VCaP (cell line): ENCODE measurements at regions not wholly inside any gene's neighbourhood (a gene's known extent, or its start where the extent isn't known, plus 50 kb on each side); places are given as distances from the start of the nearest gene placed in this dataset.

Experiments used
- H3K27ac ChIP-seq: fragments of 450-650 bp; 2 replicates; pipeline ENCODE4 v1.5.1; 2017
- TF ChIP-seq, protein P1 (sequence below): fragments of 450-650 bp; conservative IDR thresholded peaks from 2 replicates; pipeline ENCODE4 v1.5.1; 2017; ENCODE audit warnings: mild to moderate bottlenecking, moderate library complexity

DNA sequence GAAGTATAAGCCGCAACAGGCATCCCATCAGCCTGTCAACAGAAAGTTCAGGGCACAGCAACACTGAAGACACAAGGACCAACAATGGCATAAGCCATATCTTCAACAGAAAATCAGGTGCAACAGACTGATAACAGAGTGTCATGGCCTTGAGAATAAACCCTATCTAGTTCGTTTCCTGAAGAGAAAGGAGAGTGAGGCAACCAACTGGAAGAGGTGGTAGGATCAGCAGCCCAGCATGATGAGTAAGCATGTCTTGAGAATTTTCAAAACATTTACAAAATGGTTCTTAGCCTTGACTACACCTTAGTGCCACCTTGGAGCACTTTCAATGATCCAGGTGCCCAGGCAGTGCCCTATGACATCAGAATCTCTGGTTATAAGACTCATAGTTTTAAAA, 290.2 kb upstream of the SEMA3C start:
- TF ChIP-seq, protein P1, sequence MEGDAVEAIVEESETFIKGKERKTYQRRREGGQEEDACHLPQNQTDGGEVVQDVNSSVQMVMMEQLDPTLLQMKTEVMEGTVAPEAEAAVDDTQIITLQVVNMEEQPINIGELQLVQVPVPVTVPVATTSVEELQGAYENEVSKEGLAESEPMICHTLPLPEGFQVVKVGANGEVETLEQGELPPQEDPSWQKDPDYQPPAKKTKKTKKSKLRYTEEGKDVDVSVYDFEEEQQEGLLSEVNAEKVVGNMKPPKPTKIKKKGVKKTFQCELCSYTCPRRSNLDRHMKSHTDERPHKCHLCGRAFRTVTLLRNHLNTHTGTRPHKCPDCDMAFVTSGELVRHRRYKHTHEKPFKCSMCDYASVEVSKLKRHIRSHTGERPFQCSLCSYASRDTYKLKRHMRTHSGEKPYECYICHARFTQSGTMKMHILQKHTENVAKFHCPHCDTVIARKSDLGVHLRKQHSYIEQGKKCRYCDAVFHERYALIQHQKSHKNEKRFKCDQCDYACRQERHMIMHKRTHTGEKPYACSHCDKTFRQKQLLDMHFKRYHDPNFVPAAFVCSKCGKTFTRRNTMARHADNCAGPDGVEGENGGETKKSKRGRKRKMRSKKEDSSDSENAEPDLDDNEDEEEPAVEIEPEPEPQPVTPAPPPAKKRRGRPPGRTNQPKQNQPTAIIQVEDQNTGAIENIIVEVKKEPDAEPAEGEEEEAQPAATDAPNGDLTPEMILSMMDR, result no peak
- H3K27ac ChIP-seq, result no peak overlapping the region

DNA sequence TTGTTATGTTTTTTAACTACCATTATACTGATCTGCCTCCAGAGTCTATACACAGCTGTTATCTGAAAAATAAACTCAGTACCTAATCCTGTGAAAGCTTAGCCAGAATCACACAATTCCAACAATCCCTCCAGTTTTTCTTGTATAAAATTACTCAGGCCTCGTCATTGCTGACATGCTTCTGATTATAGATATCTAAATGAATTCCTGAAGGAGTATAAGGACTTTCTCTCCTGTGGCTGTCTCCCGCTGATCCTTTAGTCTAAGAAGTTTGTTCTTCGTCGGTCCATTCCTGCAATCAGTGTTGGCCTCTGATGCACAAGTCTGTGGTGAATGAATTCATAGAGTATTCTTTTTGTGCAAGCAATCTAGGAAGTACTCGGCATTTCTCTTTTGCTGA, 288.9 kb upstream of the SEMA3C start:
- H3K27ac ChIP-seq, result no peak overlapping the region
- TF ChIP-seq, protein P1, result no peak

DNA sequence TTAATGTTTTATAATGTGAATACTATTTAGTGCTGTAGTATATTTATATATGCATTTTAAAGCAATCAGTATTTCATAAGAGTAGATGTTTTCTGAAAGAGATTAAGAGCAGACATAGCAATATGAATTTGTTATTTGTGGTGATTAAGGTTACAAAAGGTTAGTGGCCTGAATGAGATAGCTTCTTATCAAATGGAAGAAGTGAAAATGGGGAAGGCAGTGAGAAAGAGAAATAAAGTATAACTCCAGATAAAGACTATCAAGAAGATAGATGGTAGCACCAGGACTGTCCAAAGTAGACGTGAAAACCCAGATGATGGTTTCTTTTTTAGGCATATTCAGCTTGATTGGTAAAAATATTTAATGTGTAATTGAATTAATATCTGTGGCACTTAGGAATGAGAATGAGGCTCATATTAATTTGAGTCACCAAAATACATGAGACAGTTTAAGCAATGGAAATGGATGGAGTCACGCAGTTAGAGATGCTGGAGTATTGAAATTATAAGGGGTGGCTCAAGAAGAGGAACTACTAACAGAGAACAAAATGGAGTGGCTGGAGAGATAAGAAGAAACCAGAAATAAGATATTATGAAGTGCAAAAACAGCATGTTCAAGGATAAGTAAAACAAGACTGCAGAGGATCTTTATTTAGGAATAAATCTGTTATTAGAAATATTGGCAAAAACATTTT, 288.0 kb upstream of the SEMA3C start:
- H3K27ac ChIP-seq, result no peak overlapping the region
- TF ChIP-seq, protein P1, result no peak

DNA sequence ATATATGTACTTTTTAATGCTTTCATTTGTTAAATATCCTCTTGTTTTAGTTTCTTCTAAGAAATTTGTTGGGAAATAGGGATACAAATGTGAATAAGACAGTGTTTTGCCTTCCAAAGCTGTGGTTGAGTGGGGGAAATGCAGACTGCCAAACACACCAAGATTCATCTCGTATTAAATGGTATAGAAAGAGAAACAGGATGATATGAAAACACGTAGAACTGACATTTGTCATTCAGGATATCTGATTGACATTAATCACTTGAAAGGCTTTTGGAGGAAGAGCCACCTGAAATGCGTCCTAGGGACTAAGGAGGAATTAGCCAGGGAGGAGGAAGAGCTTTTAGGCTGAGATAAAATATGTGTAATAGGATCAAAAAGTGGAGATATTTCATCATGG, 287.4 kb upstream of the SEMA3C start:
- H3K27ac ChIP-seq, result no peak overlapping the region
- TF ChIP-seq, protein P1, result no peak

DNA sequence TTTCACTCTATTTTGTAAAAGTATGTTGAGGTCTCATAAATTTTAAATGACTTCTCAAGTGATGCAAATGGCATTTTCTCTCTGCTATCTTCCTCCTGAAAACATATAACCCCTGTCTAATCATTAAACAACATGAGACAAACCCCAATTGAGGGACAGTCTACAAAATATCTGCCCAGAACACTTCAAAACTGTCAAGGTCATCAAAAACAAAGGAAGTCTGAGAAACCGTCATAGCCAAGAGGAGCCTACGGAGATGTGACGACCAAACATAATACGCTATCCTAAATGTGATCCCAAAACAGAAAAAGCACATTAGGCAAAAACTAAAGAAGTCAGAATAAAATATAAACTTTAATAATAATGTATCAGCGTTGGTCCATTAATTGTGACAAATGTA, 282.3 kb upstream of the SEMA3C start:
- TF ChIP-seq, protein P1, result no peak
- H3K27ac ChIP-seq, result no peak overlapping the region

DNA sequence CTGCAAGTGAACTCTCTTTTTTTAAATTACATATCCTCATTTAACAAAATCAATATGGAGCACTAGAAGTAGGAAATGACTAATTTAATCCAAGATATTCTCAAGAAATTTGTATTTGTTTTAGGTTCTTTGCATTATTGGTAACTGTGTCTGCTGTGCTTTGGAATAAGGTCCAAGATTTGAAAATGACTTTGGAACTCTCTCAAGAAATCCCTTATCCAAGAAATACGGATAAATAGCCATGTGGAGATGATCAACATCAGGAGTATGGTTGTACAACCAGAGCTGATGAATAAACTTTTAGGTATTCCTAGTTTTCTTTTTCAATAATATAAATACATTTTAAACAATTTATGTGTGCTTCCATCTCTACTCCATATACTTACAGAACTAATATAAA, 279.9 kb upstream of the SEMA3C start:
- TF ChIP-seq, protein P1, result no peak
- H3K27ac ChIP-seq, result no peak overlapping the region

DNA sequence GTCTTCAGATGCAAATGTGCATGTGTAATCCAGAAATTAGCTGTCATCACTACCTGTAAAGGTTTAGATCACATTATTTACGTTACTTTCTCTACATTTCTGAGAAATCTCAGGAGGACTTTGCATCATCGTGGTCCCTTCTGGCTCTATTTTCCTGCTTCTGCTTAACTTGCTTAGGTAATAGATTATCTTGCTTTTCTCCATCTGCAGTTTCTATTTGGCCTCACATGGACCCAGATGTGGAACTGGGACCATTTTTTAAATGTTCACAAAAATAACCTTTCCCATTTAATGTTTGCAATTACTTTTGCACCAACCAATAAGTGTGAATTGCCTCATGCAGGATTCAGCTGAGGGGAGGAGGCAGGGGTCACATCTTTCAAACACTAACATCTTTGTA, 278.4 kb upstream of the SEMA3C start:
- TF ChIP-seq, protein P1, result no peak
- H3K27ac ChIP-seq, result no peak overlapping the region
